HepG2 (cell line): ENCODE measurements at regions not wholly inside any gene's neighbourhood (a gene's known extent, or its start where the extent isn't known, plus 50 kb on each side); places are given as distances from the start of the nearest gene placed in this dataset.

Experiments
- EZH2 ChIP-seq: conservative IDR thresholded peaks from 2 replicates; pipeline ENCODE4 v1.6.1; 2012; ENCODE audit warnings: mild to moderate bottlenecking, low read depth, low read length, moderate library complexity
- FOSL1 ChIP-seq: sonication (generic); formaldehyde crosslinking; IDR thresholded peaks from 2 replicates; pipeline ENCODE4 v1.9.0; 2021; ENCODE audit warnings: missing genetic modification reagents, borderline replicate concordance
- NR3C1 ChIP-seq: sonication (generic); formaldehyde crosslinking; IDR thresholded peaks from 2 replicates; pipeline ENCODE4 v1.4.0; 2020; ENCODE audit warnings: missing genetic modification reagents
- POLR2A ChIP-seq, 2 experiments: IDR thresholded peaks; 2 replicates each; pipeline ENCODE4 v1.6.1; 2011; ENCODE audit warnings: low read depth in 2 of 2, low read length in 2 of 2, mild to moderate bottlenecking in 1 of 2, moderate library complexity in 1 of 2; ENCODE audit not compliant: insufficient read depth in 1 of 2
- TAF1 ChIP-seq: sonication (generic); formaldehyde crosslinking; IDR thresholded peaks from 2 replicates; pipeline ENCODE4 v1.4.0; 2020; ENCODE audit warnings: missing genetic modification reagents
- ZNF354B ChIP-seq: sonication (generic); formaldehyde crosslinking; IDR thresholded peaks from 2 replicates; pipeline ENCODE4 v1.8.0; 2022; ENCODE audit warnings: mild to moderate bottlenecking, missing genetic modification reagents
- TF ChIP-seq, protein P1 (sequence below): sonication (generic); formaldehyde crosslinking; IDR thresholded peaks from 2 replicates; pipeline ENCODE4 v1.4.0; 2020; ENCODE audit warnings: mild to moderate bottlenecking, missing genetic modification reagents
- TF ChIP-seq, protein P2 (sequence below): sonication (generic); formaldehyde crosslinking; IDR thresholded peaks from 2 replicates; pipeline ENCODE4 v1.5.0; 2020; ENCODE audit warnings: mild to moderate bottlenecking, missing genetic modification reagents, moderate library complexity
- TF ChIP-seq, protein P3 (sequence below): sonication (generic); formaldehyde crosslinking; IDR thresholded peaks from 2 replicates; pipeline ENCODE4 v1.4.0; 2020; ENCODE audit warnings: low read depth, mild to moderate bottlenecking, missing genetic modification reagents
- TF ChIP-seq, protein P4 (sequence below): sonication (generic); formaldehyde crosslinking; IDR thresholded peaks from 2 replicates; pipeline ENCODE4 v1.5.0; 2020; ENCODE audit warnings: missing genetic modification reagents
- TF ChIP-seq, protein P5 (sequence below), 2 experiments: fragments of 450-650 bp in 1 of 2; sonication (generic) in 1 of 2; formaldehyde crosslinking; IDR thresholded peaks; 2 replicates each; pipeline versions ENCODE4 v1.5.0 to v1.8.0; 2020 to 2022; ENCODE audit warnings: mild to moderate bottlenecking in 1 of 2, missing genetic modification reagents in 1 of 2

DNA sequence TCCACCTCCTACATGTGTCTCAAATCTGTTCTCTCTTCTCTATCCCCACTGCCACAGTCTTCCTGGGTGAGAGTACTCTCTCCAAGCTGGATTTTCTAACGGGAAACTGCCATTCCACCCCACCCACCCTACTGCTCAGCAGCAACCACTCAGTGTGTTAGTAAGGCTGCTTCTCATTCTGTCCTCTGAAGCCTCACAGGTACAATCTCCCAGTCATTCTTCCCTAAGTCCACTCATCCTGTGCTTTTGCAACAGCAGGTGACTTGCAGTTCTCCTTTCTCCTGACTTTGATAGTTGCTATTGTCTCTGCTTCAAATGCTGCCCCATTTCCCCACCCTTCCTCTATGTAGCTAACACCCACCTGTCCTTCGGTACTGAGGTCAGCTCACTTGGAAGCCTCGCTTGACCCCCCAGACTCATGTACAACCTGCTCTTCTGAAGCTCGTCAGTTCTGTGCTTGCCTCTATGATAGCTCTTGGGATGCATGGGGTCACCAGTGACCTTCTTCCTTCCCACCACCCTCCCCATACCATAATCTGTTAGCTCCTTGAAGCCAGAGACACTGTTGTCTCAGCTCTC lies 188.9 kb downstream of the RRAGC start:
- no peak for TF ChIP-seq NR3C1
- TF ChIP-seq FOSL1 (CRISPR knock-in tag) = no peak
- TF ChIP-seq, protein P1, sequence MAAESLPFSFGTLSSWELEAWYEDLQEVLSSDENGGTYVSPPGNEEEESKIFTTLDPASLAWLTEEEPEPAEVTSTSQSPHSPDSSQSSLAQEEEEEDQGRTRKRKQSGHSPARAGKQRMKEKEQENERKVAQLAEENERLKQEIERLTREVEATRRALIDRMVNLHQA = no peak
- TF ChIP-seq POLR2A (IDR thresholded peaks at IDR 0.05; ENCODE audit: insufficient read depth in 1 of 2, low read depth in 2 of 2, low read length in 2 of 2) = no peak
- no peak for TF ChIP-seq ZNF354B (CRISPR knock-in tag)
- no peak for TF ChIP-seq EZH2
- TF ChIP-seq, protein P2, sequence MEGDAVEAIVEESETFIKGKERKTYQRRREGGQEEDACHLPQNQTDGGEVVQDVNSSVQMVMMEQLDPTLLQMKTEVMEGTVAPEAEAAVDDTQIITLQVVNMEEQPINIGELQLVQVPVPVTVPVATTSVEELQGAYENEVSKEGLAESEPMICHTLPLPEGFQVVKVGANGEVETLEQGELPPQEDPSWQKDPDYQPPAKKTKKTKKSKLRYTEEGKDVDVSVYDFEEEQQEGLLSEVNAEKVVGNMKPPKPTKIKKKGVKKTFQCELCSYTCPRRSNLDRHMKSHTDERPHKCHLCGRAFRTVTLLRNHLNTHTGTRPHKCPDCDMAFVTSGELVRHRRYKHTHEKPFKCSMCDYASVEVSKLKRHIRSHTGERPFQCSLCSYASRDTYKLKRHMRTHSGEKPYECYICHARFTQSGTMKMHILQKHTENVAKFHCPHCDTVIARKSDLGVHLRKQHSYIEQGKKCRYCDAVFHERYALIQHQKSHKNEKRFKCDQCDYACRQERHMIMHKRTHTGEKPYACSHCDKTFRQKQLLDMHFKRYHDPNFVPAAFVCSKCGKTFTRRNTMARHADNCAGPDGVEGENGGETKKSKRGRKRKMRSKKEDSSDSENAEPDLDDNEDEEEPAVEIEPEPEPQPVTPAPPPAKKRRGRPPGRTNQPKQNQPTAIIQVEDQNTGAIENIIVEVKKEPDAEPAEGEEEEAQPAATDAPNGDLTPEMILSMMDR (CRISPR knock-in tag) = no peak
- no peak for TF ChIP-seq TAF1 (CRISPR knock-in tag)
- TF ChIP-seq, protein P3, sequence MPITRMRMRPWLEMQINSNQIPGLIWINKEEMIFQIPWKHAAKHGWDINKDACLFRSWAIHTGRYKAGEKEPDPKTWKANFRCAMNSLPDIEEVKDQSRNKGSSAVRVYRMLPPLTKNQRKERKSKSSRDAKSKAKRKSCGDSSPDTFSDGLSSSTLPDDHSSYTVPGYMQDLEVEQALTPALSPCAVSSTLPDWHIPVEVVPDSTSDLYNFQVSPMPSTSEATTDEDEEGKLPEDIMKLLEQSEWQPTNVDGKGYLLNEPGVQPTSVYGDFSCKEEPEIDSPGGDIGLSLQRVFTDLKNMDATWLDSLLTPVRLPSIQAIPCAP = no peak
- TF ChIP-seq, protein P4, sequence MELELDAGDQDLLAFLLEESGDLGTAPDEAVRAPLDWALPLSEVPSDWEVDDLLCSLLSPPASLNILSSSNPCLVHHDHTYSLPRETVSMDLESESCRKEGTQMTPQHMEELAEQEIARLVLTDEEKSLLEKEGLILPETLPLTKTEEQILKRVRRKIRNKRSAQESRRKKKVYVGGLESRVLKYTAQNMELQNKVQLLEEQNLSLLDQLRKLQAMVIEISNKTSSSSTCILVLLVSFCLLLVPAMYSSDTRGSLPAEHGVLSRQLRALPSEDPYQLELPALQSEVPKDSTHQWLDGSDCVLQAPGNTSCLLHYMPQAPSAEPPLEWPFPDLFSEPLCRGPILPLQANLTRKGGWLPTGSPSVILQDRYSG = no peak
- TF ChIP-seq, protein P5, sequence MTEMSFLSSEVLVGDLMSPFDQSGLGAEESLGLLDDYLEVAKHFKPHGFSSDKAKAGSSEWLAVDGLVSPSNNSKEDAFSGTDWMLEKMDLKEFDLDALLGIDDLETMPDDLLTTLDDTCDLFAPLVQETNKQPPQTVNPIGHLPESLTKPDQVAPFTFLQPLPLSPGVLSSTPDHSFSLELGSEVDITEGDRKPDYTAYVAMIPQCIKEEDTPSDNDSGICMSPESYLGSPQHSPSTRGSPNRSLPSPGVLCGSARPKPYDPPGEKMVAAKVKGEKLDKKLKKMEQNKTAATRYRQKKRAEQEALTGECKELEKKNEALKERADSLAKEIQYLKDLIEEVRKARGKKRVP (CRISPR knock-in tag; IDR thresholded peaks at IDR 0.05) = no peak
